ENCODE measurements at regions not wholly inside any gene's neighbourhood (a gene's known extent, or its start where the extent isn't known, plus 50 kb on each side); places are given as distances from the start of the nearest gene placed in this dataset.

- ChIA-PET CTCF (interaction anchor here (0.6 kb wide), 1 partner anchor 1019 kb away, joined by 7 read pairs; no protein-coding TSS in a partner anchor), POLR2A (no interaction called here)
- H3K4me3 ChIP-seq (ENCODE audit: low read depth in 2 of 2, low read length in 2 of 2) = no peak overlapping the region
- H3K27me3 ChIP-seq (ENCODE audit: control insufficient read depth, insufficient read depth, low read length) = no peaks in the 10 kb centered on the region
- TF ChIP-seq POLR2AphosphoS5 (IDR thresholded peaks at IDR 0.05; ENCODE audit: low read depth, low read length) (no peak), TCF7L2 (IDR thresholded peaks at IDR 0.05; ENCODE audit: low read depth, low read length) (no peak), CTCF (IDR thresholded peaks at IDR 0.05) (no peak), SIN3A (IDR thresholded peaks at IDR 0.05; ENCODE audit: borderline replicate concordance, insufficient read depth, low read depth, low read length) (no peak), REST (IDR thresholded peaks at IDR 0.05; ENCODE audit: insufficient read depth in 1 of 2, low read depth in 2 of 2, low read length in 1 of 2) (no peak)
- no peaks in the 10 kb centered on the region for H3K4me1 ChIP-seq (ENCODE audit: control insufficient read depth, insufficient read depth, low read length)
- in situ Hi-C loops (cut with HindIII; ENCODE audit: low pct_unique_long_range_greater_than_20kb, low sequenced_read_pairs) (no loop called here), intact Hi-C loops (cut with micrococcal nuclease; ENCODE audit: unreplicated experiment) (no loop called here)
- no peak overlapping the region for H3K27ac ChIP-seq (ENCODE audit: low read length)
- H3K36me3 ChIP-seq (ENCODE audit: control insufficient read depth, insufficient read depth, low read length) = no peaks in the 10 kb centered on the region
- H3K9me3 ChIP-seq (ENCODE audit: control insufficient read depth, insufficient read depth, low read depth, low read length) = no peaks in the 10 kb centered on the region
- no TSS peak for BruUV-seq (replicated peaks)
- no peak for ATAC-seq
- no peak for DNase-seq (ENCODE audit: low read depth, low spot score)
Observed at GRCh38 chr16:59188029-59188428, 453.9 kb upstream of the GOT2 start.

- in situ Hi-C loops (cut with HindIII; ENCODE audit: low pct_unique_long_range_greater_than_20kb, low sequenced_read_pairs) = no loop called here
- no peak for ATAC-seq
- no peaks in the 10 kb centered on the region for H3K36me3 ChIP-seq (ENCODE audit: control insufficient read depth, insufficient read depth, low read length)
- no peaks in the 10 kb centered on the region for H3K9me3 ChIP-seq (ENCODE audit: control insufficient read depth, insufficient read depth, low read depth, low read length)
- DNase-seq (ENCODE audit: low read depth, low spot score) = no peak
- no peaks in the 10 kb centered on the region for H3K27me3 ChIP-seq (ENCODE audit: control insufficient read depth, insufficient read depth, low read length)
- no peak overlapping the region for H3K27ac ChIP-seq (ENCODE audit: low read length)
- no TSS peak for BruUV-seq (replicated peaks)
- ChIA-PET CTCF (no interaction called here), POLR2A (no interaction called here)
- no peak for TF ChIP-seq REST (IDR thresholded peaks at IDR 0.05; ENCODE audit: insufficient read depth in 1 of 2, low read depth in 2 of 2, low read length in 1 of 2)
- no peak for TF ChIP-seq CTCF (IDR thresholded peaks at IDR 0.05)
- no peak for TF ChIP-seq SIN3A (IDR thresholded peaks at IDR 0.05; ENCODE audit: borderline replicate concordance, insufficient read depth, low read depth, low read length)
- no peak for TF ChIP-seq POLR2AphosphoS5 (IDR thresholded peaks at IDR 0.05; ENCODE audit: low read depth, low read length)
- no peak for TF ChIP-seq TCF7L2 (IDR thresholded peaks at IDR 0.05; ENCODE audit: low read depth, low read length)
- no peaks in the 10 kb centered on the region for H3K4me1 ChIP-seq (ENCODE audit: control insufficient read depth, insufficient read depth, low read length)
- H3K4me3 ChIP-seq (ENCODE audit: low read depth in 2 of 2, low read length in 2 of 2) = no peak overlapping the region
- intact Hi-C loops (cut with micrococcal nuclease; ENCODE audit: unreplicated experiment) = no loop called here
Observed at GRCh38 chr16:59181821-59182420, 447.8 kb upstream of the GOT2 start.

All from Panc1 (cell line).